Osteoblast (primary cell): ENCODE measurements at regions not wholly inside any gene's neighbourhood (a gene's known extent, or its start where the extent isn't known, plus 50 kb on each side); places are given as distances from the start of the nearest gene placed in this dataset.
"Not testable (repeated sequence)": the region's sequence is repeated elsewhere in the genome, so short reads cannot be mapped to it uniquely, and the experiment has no call there.

ENCODE experiments used
- DNase-seq: peaks from one replicate; pipeline ENCODE4 v3.0.0; 2011; ENCODE audit warnings: low spot score, mixed read lengths; ENCODE audit not compliant: insufficient read length; ENCODE audit errors: missing footprints
- H2AFZ ChIP-seq: 2 replicates; pipeline ENCODE4 v1.6.0; 2011; ENCODE audit warnings: mild to moderate bottlenecking, low read length
- H3K27ac ChIP-seq: 2 replicates; pipeline ENCODE4 v1.5.1; 2011; ENCODE audit warnings: mild to moderate bottlenecking, low read depth, low read length, moderate library complexity
- H3K27me3 ChIP-seq: 2 replicates; pipeline ENCODE4 v1.6.0; 2012; ENCODE audit warnings: mild to moderate bottlenecking, control low read depth, inconsistent platforms, low read length, moderate library complexity; ENCODE audit not compliant: insufficient read depth
- H3K36me3 ChIP-seq: 2 replicates; pipeline ENCODE4 v1.5.1; 2011; ENCODE audit warnings: mild to moderate bottlenecking, low read length, control low read depth, moderate library complexity; ENCODE audit not compliant: insufficient read depth
- H3K4me1 ChIP-seq: 2 replicates; pipeline ENCODE4 v1.5.1; 2011; ENCODE audit warnings: mild to moderate bottlenecking, low read length, control low read depth, moderate library complexity; ENCODE audit not compliant: insufficient read depth
- H3K4me2 ChIP-seq: 2 replicates; pipeline ENCODE4 v1.6.0; 2011; ENCODE audit warnings: mild to moderate bottlenecking, low read length; ENCODE audit not compliant: insufficient read depth
- H3K4me3 ChIP-seq: fragments of 200-600 bp; sonication (generic); 3 replicates; pipeline ENCODE4 v1.5.1; 2012; ENCODE audit warnings: mild to moderate bottlenecking, low read length, inconsistent platforms; ENCODE audit not compliant: insufficient read depth
- H3K79me2 ChIP-seq: 2 replicates; pipeline ENCODE4 v1.6.0; 2012; ENCODE audit warnings: mild to moderate bottlenecking, low read length, control low read depth, inconsistent platforms; ENCODE audit not compliant: insufficient read depth
- H3K9me3 ChIP-seq: 2 replicates; pipeline ENCODE4 v1.5.1; 2011; ENCODE audit warnings: low read depth, low read length, control low read depth
- H4K20me1 ChIP-seq: 2 replicates; pipeline ENCODE4 v1.6.0; 2012; ENCODE audit warnings: mild to moderate bottlenecking, low read length, control low read depth; ENCODE audit not compliant: insufficient read depth
- CTCF ChIP-seq: IDR thresholded peaks from 2 replicates; pipeline ENCODE4 v1.5.1; 2011; ENCODE audit warnings: mild to moderate bottlenecking, low read depth, low read length, moderate library complexity; ENCODE audit errors: extremely low read depth

- Histone ChIP-seq H3K4me1 (no peaks in the 10 kb centered on the region), H3K9me3 (no peaks in the 10 kb centered on the region), H4K20me1 (no peaks in the 10 kb centered on the region), H3K36me3 (no peaks in the 10 kb centered on the region), H2AFZ (no peak overlapping the region), H3K27me3 (no peaks in the 10 kb centered on the region), H3K4me2 (no peak overlapping the region), H3K4me3 (no peak overlapping the region), H3K27ac (no peak overlapping the region), H3K79me2 (no peaks in the 10 kb centered on the region)
- DNase-seq = no peak
- no peak for TF ChIP-seq CTCF
Measured at GRCh38 chr10:108601851-108602250, 1321.5 kb downstream of the XPNPEP1 start.

DNA sequence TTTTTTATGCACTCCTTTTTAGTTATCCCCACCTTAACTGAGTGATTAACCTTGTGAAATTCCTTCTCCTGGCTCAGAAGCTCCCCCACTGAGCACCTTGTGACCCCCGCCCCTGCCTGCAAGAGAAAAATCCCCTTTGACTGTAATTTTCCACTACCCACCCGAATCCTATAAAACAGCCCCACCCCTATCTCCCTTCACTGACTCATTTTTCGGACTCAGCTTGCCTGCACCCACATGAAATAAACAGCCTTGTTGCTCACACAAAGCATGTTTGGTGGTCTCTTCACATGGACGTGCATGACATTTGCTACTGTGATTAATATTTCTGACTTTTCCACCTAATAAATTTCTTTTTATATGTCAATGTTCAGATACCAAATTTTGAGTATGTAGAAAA lies 1322.8 kb downstream of the XPNPEP1 start:
- H3K79me2 ChIP-seq, H4K20me1 ChIP-seq, H2AFZ ChIP-seq, H3K4me2 ChIP-seq, DNase-seq, H3K4me1 ChIP-seq, H3K27me3 ChIP-seq, H3K4me3 ChIP-seq, H3K27ac ChIP-seq, H3K9me3 ChIP-seq, H3K36me3 ChIP-seq: not testable (repeated sequence)

GRCh38 chr10:108599317-108599716 lies 1324.0 kb downstream of the XPNPEP1 start:
- H3K4me3 ChIP-seq, H4K20me1 ChIP-seq, H2AFZ ChIP-seq, H3K79me2 ChIP-seq, H3K4me1 ChIP-seq, DNase-seq, H3K27ac ChIP-seq, H3K27me3 ChIP-seq, H3K9me3 ChIP-seq, H3K36me3 ChIP-seq, H3K4me2 ChIP-seq: not testable (repeated sequence)

- Histone ChIP-seq H3K79me2 (no peaks in the 10 kb centered on the region), H3K9me3 (no peaks in the 10 kb centered on the region), H3K27me3 (no peaks in the 10 kb centered on the region), H2AFZ (no peak overlapping the region), H3K4me2 (no peak overlapping the region), H3K36me3 (no peaks in the 10 kb centered on the region), H3K4me3 (no peak overlapping the region), H3K27ac (no peak overlapping the region), H3K4me1 (no peaks in the 10 kb centered on the region), H4K20me1 (no peaks in the 10 kb centered on the region)
- TF ChIP-seq CTCF = no peak
- DNase-seq = no peak
Measured at GRCh38 chr10:108598831-108599230, 1324.5 kb downstream of the XPNPEP1 start.

DNA sequence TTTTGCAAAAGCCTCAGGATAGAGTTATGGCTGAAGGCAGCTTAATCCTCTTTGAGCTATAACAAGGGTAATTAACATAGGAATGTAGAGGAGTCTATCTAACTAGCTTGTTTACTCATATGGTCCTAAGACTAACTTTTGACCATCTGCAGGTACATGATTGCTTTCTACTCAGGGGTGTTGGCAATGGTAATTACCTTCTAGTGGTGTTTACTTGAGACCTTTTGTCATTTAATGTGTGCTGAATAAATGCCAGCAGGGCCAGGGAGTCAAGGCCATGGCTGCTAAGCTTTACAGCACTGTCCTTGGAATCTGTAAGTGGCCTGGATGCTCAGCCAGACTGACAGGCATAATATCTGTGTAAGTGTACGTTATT lies 1325.0 kb downstream of the XPNPEP1 start:
- Histone ChIP-seq H2AFZ (no peak overlapping the region), H3K79me2 (no peaks in the 10 kb centered on the region), H3K27me3 (no peaks in the 10 kb centered on the region), H4K20me1 (no peaks in the 10 kb centered on the region), H3K4me3 (no peak overlapping the region), H3K4me2 (no peak overlapping the region), H3K27ac (no peak overlapping the region), H3K4me1 (no peaks in the 10 kb centered on the region), H3K9me3 (no peaks in the 10 kb centered on the region), H3K36me3 (no peaks in the 10 kb centered on the region)
- no peak for TF ChIP-seq CTCF
- no peak for DNase-seq
